Esophagus muscularis mucosa (tissue), 4 donors: ENCODE measurements at regions not wholly inside any gene's neighbourhood (a gene's known extent, or its start where the extent isn't known, plus 50 kb on each side); places are given as distances from the start of the nearest gene placed in this dataset.

Experiments used
- DNase-seq: peaks from one replicate; pipeline ENCODE4 v3.0.0-alpha.2; 2017; ENCODE audit errors: extremely low spot score
- H3K27ac ChIP-seq, 4 donors: fragments of 200-600 bp; sonication (generic); replicated peaks in 1 of 4; 1 replicate in 3 of 4; 2 replicates in 1 of 4; pipeline ENCODE4 v1.5.1; 2016 to 2019; ENCODE audit warnings: mild to moderate bottlenecking in 1 of 4
- H3K27me3 ChIP-seq, 4 donors: fragments of 200-600 bp; sonication (generic); one replicate each; pipeline versions ENCODE4 v1.5.1 to v1.6.0; 2016 to 2019
- H3K36me3 ChIP-seq, 4 donors: fragments of 200-600 bp; sonication (generic); one replicate each; pipeline ENCODE4 v1.5.1; 2016 to 2019
- H3K4me1 ChIP-seq, 4 donors: fragments of 200-600 bp; sonication (generic); one replicate each; pipeline ENCODE4 v1.5.1; 2016 to 2019
- H3K4me3 ChIP-seq, 4 donors: fragments of 200-600 bp; sonication (generic); 1 replicate in 2 of 4; 2 replicates in 2 of 4; pipeline ENCODE4 v1.5.1; 2016 to 2019; ENCODE audit warnings: mild to moderate bottlenecking in 4 of 4, moderate library complexity in 1 of 4
- H3K9me3 ChIP-seq, 4 donors: fragments of 200-600 bp; sonication (generic); 1 replicate in 3 of 4; 2 replicates in 1 of 4; pipeline ENCODE4 v1.5.1; 2016 to 2019
- CTCF ChIP-seq, 3 experiments: fragments of 200-600 bp in 2 of 3; fragments of 450-650 bp in 1 of 3; sonication (generic) in 2 of 3; IDR thresholded peaks; one replicate each; pipeline ENCODE4 v1.5.1; 2017 to 2019; ENCODE audit warnings: antibody characterized with exemption in 3 of 3, mild to moderate bottlenecking in 2 of 3, moderate library complexity in 1 of 3
- EP300 ChIP-seq: sonication (generic); formaldehyde crosslinking; IDR thresholded peaks from one replicate; pipeline ENCODE4 v1.6.1; 2017; ENCODE audit warnings: antibody characterized with exemption
- POLR2A ChIP-seq: fragments of 450-650 bp; IDR thresholded peaks from one replicate; pipeline ENCODE4 v1.6.1; 2017; ENCODE audit warnings: antibody characterized with exemption, moderate library complexity, mild to moderate bottlenecking, low read depth
- POLR2AphosphoS5 ChIP-seq, 2 donors: sonication (generic); formaldehyde crosslinking; IDR thresholded peaks; one replicate each; pipeline ENCODE4 v1.6.1; 2017; ENCODE audit warnings: antibody characterized with exemption in 2 of 2
- WGBS: methylation state at CpG from one replicate; pipeline ENCODE4 v1.1.5; 2018; 5-methylcytosine and 5-hydroxymethylcytosine counted together
- intact Hi-C: fragments of 100-400 bp; cut with DNase I; formaldehyde crosslinking; loops from one replicate; pipeline ENCODE4 v1.15.1; 2023

GRCh38 chr14:34211732-34212131 is 250.3 kb downstream of the SPTSSA start:
- DNase-seq: no peak
- no peak overlapping the region for H3K27ac ChIP-seq
- no peaks in the 10 kb centered on the region for H3K9me3 ChIP-seq
- TF ChIP-seq CTCF (IDR thresholded peaks at IDR 0.05) (no peak), EP300 (no peak), POLR2A (no peak), POLR2AphosphoS5 (IDR thresholded peaks at IDR 0.05) (no peak)
- 79% methylated on average over 3 of the region's 3 CpGs for WGBS
- H3K4me1 ChIP-seq: peaks cover 0 to 15% (median 13%) of the 10 kb centered on the region in 4 donors
- no peaks in the 10 kb centered on the region for H3K36me3 ChIP-seq
- H3K27me3 ChIP-seq: no peaks in the 10 kb centered on the region
- H3K4me3 ChIP-seq: no peak overlapping the region
- intact Hi-C loops: no loop called here

DNA sequence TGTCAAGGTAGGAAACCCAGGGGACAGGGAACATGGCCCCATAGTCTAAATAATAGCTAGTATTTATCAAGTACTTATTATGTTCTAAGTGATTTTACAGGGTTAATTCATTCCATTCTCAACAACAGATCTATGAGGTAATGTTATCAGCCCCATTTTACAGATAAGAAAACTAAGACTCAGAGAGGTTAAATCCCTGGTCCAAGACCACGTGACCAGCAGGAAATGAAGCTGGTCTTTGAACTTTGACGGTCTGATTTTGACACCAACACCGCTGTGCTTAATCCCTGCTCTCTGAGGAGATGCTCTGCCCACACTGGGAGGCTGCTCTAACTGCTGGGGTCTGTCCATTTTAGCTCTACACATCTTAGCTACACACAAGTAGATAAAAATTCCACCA is 253.5 kb downstream of the SPTSSA start:
- intact Hi-C loops: no loop called here
- Histone ChIP-seq H3K9me3 (no peaks in the 10 kb centered on the region), H3K27me3 (no peaks in the 10 kb centered on the region), H3K27ac (no peak overlapping the region), H3K4me3 (no peak overlapping the region), H3K36me3 (no peaks in the 10 kb centered on the region), H3K4me1 (peaks cover 0 to 15% (median 13%) of the 10 kb centered on the region in 4 donors)
- 82% methylated on average over 3 of the region's 3 CpGs for WGBS
- no peak for TF ChIP-seq EP300
- no peak for TF ChIP-seq POLR2A
- DNase-seq: no peak

DNA sequence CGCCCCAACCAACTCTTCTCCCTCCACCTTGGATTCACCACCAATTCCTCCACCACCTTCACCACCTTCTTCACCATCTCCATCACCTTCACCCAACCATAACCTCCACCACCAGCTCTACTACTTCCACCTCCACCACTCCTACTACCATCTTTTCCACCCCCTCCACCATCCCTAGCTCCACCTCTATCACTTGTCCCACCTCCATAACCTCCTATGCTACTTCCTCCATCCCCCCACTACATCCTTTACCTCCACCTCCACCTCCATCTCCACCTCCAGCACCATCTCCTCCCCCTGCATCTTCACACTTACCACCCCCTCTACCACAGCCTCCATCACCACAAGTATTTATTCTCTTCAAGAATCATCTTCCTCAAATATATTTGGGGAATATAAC is 254.9 kb upstream of the EGLN3 start:
- intact Hi-C loops: no loop called here
- no peaks in the 10 kb centered on the region for H3K4me1 ChIP-seq
- no peaks in the 10 kb centered on the region for H3K9me3 ChIP-seq
- H3K36me3 ChIP-seq: no peaks in the 10 kb centered on the region
- H3K4me3 ChIP-seq: no peak overlapping the region
- H3K27me3 ChIP-seq: no peaks in the 10 kb centered on the region
- TF ChIP-seq CTCF (IDR thresholded peaks at IDR 0.05): no peak
- TF ChIP-seq POLR2A: no peak
- no peak for TF ChIP-seq POLR2AphosphoS5 (IDR thresholded peaks at IDR 0.05)
- no peak for TF ChIP-seq EP300
- DNase-seq: no peak
- 100% methylated on average over 1 of the region's 1 CpG for WGBS
- H3K27ac ChIP-seq: no peak overlapping the region

DNA sequence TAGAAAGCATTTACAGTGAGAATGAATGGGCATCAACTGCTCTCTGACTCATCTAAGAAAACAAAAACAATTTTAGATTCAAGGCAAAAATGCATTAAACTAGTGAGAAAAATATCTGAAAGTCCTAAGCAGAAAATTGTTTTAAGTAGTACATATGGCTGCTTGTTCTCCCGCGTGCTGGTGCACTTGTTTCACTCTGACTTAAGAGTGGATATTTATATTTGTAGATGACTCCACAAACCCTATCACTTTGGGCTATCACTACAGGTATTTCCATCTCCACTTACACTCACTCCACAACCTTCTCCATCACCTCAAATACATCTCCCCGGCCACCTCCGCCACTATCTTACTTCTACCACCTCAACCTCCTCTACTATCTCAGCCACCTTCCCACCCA is 253.9 kb upstream of the EGLN3 start:
- TF ChIP-seq POLR2AphosphoS5 (IDR thresholded peaks at IDR 0.05) (no peak), POLR2A (no peak), EP300 (no peak), CTCF (IDR thresholded peaks at IDR 0.05) (no peak)
- no peaks in the 10 kb centered on the region for H3K36me3 ChIP-seq
- over 99% methylated on average over 4 of the region's 4 CpGs for WGBS
- intact Hi-C loops: no loop called here
- no peaks in the 10 kb centered on the region for H3K9me3 ChIP-seq
- H3K27ac ChIP-seq: no peak overlapping the region
- no peaks in the 10 kb centered on the region for H3K4me1 ChIP-seq
- no peak for DNase-seq
- H3K4me3 ChIP-seq: no peak overlapping the region
- H3K27me3 ChIP-seq: no peaks in the 10 kb centered on the region

- intact Hi-C loops: no loop called here
- no peak for DNase-seq
- Histone ChIP-seq H3K4me3 (no peak overlapping the region), H3K36me3 (no peaks in the 10 kb centered on the region), H3K9me3 (no peaks in the 10 kb centered on the region), H3K27ac (no peak overlapping the region), H3K27me3 (no peaks in the 10 kb centered on the region), H3K4me1 (no peaks in the 10 kb centered on the region)
- WGBS: 62% methylated on average over 4 of the region's 4 CpGs
- TF ChIP-seq EP300 (no peak), POLR2AphosphoS5 (IDR thresholded peaks at IDR 0.05) (no peak), POLR2A (no peak), CTCF (IDR thresholded peaks at IDR 0.05) (no peak)
Observed at GRCh38 chr14:34203251-34203722, 252.4 kb upstream of the EGLN3 start.
